HL-60 (cell line): ENCODE measurements at regions not wholly inside any gene's neighbourhood (a gene's known extent, or its start where the extent isn't known, plus 50 kb on each side); places are given as distances from the start of the nearest gene placed in this dataset.

ENCODE experiments used
- DNase-seq, 2 experiments: peaks; one replicate each; pipeline ENCODE4 v3.0.0-alpha.2; 2010 to 2020; ENCODE audit warnings: low read depth in 1 of 2, low spot score in 1 of 2
- H3K27ac ChIP-seq: fragments of 250-450 bp; sonication (Bioruptor Pico); replicated peaks from 2 replicates; pipeline ENCODE4 v1.5.1; 2020; ENCODE audit warnings: mild to moderate bottlenecking, moderate library complexity
- H3K27me3 ChIP-seq: fragments of 250-450 bp; sonication (Bioruptor Pico); 2 replicates; pipeline ENCODE4 v1.5.1; 2021; ENCODE audit warnings: mild to moderate bottlenecking, moderate library complexity; ENCODE audit not compliant: insufficient read depth, poor library complexity, severe bottlenecking
- H3K4me3 ChIP-seq: replicated peaks from 2 replicates; pipeline ENCODE4 v1.5.1; 2011; ENCODE audit warnings: mild to moderate bottlenecking, control low read depth, low read length; ENCODE audit not compliant: insufficient read depth
- GABPA ChIP-seq: IDR thresholded peaks from 2 replicates; pipeline ENCODE4 v1.6.1; 2012; ENCODE audit warnings: low read depth
- POLR2AphosphoS5 ChIP-seq: IDR thresholded peaks from 2 replicates; pipeline ENCODE4 v1.6.1; 2012; ENCODE audit warnings: low read depth
- SPI1 ChIP-seq: IDR thresholded peaks from 2 replicates; pipeline ENCODE4 v1.6.1; 2012; ENCODE audit warnings: low read depth, mild to moderate bottlenecking, borderline replicate concordance
- TF ChIP-seq, protein P1 (sequence below): IDR thresholded peaks from 2 replicates; pipeline ENCODE4 v1.6.1; 2012; ENCODE audit warnings: low read depth; ENCODE audit not compliant: insufficient replicate concordance
- TF ChIP-seq, protein P2 (sequence below): IDR thresholded peaks from one replicate; pipeline ENCODE4 v1.5.1; 2011; ENCODE audit warnings: low read length, control low read depth, inconsistent platforms; ENCODE audit not compliant: insufficient read depth

GRCh38 chr15:34647569-34648293, 64.3 kb upstream of the GOLGA8B start:
- H3K4me3 ChIP-seq = no peak overlapping the region
- TF ChIP-seq, protein P1, sequence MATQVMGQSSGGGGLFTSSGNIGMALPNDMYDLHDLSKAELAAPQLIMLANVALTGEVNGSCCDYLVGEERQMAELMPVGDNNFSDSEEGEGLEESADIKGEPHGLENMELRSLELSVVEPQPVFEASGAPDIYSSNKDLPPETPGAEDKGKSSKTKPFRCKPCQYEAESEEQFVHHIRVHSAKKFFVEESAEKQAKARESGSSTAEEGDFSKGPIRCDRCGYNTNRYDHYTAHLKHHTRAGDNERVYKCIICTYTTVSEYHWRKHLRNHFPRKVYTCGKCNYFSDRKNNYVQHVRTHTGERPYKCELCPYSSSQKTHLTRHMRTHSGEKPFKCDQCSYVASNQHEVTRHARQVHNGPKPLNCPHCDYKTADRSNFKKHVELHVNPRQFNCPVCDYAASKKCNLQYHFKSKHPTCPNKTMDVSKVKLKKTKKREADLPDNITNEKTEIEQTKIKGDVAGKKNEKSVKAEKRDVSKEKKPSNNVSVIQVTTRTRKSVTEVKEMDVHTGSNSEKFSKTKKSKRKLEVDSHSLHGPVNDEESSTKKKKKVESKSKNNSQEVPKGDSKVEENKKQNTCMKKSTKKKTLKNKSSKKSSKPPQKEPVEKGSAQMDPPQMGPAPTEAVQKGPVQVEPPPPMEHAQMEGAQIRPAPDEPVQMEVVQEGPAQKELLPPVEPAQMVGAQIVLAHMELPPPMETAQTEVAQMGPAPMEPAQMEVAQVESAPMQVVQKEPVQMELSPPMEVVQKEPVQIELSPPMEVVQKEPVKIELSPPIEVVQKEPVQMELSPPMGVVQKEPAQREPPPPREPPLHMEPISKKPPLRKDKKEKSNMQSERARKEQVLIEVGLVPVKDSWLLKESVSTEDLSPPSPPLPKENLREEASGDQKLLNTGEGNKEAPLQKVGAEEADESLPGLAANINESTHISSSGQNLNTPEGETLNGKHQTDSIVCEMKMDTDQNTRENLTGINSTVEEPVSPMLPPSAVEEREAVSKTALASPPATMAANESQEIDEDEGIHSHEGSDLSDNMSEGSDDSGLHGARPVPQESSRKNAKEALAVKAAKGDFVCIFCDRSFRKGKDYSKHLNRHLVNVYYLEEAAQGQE = peak; percentile 44
- TF ChIP-seq, protein P2, sequence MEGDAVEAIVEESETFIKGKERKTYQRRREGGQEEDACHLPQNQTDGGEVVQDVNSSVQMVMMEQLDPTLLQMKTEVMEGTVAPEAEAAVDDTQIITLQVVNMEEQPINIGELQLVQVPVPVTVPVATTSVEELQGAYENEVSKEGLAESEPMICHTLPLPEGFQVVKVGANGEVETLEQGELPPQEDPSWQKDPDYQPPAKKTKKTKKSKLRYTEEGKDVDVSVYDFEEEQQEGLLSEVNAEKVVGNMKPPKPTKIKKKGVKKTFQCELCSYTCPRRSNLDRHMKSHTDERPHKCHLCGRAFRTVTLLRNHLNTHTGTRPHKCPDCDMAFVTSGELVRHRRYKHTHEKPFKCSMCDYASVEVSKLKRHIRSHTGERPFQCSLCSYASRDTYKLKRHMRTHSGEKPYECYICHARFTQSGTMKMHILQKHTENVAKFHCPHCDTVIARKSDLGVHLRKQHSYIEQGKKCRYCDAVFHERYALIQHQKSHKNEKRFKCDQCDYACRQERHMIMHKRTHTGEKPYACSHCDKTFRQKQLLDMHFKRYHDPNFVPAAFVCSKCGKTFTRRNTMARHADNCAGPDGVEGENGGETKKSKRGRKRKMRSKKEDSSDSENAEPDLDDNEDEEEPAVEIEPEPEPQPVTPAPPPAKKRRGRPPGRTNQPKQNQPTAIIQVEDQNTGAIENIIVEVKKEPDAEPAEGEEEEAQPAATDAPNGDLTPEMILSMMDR = no peak
- no peak for TF ChIP-seq GABPA
- no peak for DNase-seq
- H3K27ac ChIP-seq = no peak overlapping the region
- H3K27me3 ChIP-seq = peaks cover 3% of the 10 kb centered on the region

- H3K27ac ChIP-seq = no peak overlapping the region
- TF ChIP-seq GABPA (no peak), POLR2AphosphoS5 (no peak), SPI1 (no peak)
- TF ChIP-seq, protein P2 = no peak
- TF ChIP-seq, protein P1 = no peak
- H3K4me3 ChIP-seq = no peak overlapping the region
- no peak for DNase-seq
- H3K27me3 ChIP-seq = peaks cover 3% of the 10 kb centered on the region
Observed at GRCh38 chr15:34646918-34647317, 63.5 kb upstream of the GOLGA8B start.

DNA sequence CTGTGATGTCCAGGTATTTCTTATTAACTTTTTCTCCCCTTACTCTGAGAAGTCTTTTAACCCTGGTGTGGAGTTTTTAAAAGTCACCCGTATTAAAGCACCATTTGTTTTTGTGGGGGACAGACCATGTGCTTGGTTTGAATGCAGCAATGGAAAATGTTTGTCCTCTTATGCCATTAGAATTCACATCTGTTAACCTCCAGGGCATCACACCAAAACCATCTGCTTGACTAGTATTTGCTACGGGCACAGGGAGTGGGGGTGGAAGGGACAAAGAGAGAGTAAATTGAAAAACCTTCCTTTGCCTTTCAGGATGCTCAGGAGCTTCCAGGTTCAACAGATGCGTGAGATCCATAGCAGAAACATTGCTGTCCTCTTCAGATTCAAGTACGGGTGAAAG, 61.4 kb upstream of the GOLGA8B start:
- Histone ChIP-seq H3K27me3 (peaks cover 3% of the 10 kb centered on the region), H3K27ac (no peak overlapping the region), H3K4me3 (no peak overlapping the region)
- DNase-seq = no peak
- TF ChIP-seq, protein P1 = no peak
- TF ChIP-seq SPI1 (no peak), POLR2AphosphoS5 (no peak), GABPA (no peak)
- TF ChIP-seq, protein P2 = no peak
